Coronary artery (tissue), 2 donors: ENCODE measurements at regions not wholly inside any gene's neighbourhood (a gene's known extent, or its start where the extent isn't known, plus 50 kb on each side); places are given as distances from the start of the nearest gene placed in this dataset.

Experiments
- DNase-seq: peaks from one replicate; pipeline ENCODE4 v3.0.0-alpha.2; 2017; ENCODE audit warnings: low spot score
- H3K27ac ChIP-seq, 2 donors: fragments of 200-600 bp; sonication (generic); one replicate each; pipeline ENCODE4 v1.5.1; 2016 to 2019
- H3K4me3 ChIP-seq: fragments of 200-600 bp; sonication (generic); 2 replicates; pipeline ENCODE4 v1.5.1; 2016; ENCODE audit warnings: mild to moderate bottlenecking, moderate library complexity
- CTCF ChIP-seq: fragments of 200-600 bp; sonication (generic); IDR thresholded peaks from one replicate; pipeline ENCODE4 v1.5.1; 2019; ENCODE audit warnings: antibody characterized with exemption

- no peak for DNase-seq
- Histone ChIP-seq H3K27ac (no peak overlapping the region), H3K4me3 (no peak overlapping the region)
- no peak for TF ChIP-seq CTCF
Measured at GRCh38 chr12:92223481-92223880, 77.8 kb upstream of the BTG1 start.

GRCh38 chr12:92221656-92222315, 76.1 kb upstream of the BTG1 start:
- Histone ChIP-seq H3K4me3 (no peak overlapping the region), H3K27ac (no peak overlapping the region)
- DNase-seq, result no peak
- no peak for TF ChIP-seq CTCF

- H3K4me3 ChIP-seq, result no peak overlapping the region
- no peak for DNase-seq
- TF ChIP-seq CTCF, result no peak
- no peak overlapping the region for H3K27ac ChIP-seq
Measured at GRCh38 chr12:92218394-92219077, 72.9 kb upstream of the BTG1 start.

- TF ChIP-seq CTCF, result no peak
- H3K4me3 ChIP-seq, result no peak overlapping the region
- DNase-seq, result no peak
- no peak overlapping the region for H3K27ac ChIP-seq
Measured at GRCh38 chr12:92216092-92216491, 70.4 kb upstream of the BTG1 start.

GRCh38 chr12:92215358-92215757, 69.7 kb upstream of the BTG1 start:
- DNase-seq, result no peak
- no peak overlapping the region for H3K4me3 ChIP-seq
- no peak overlapping the region for H3K27ac ChIP-seq
- no peak for TF ChIP-seq CTCF

GRCh38 chr12:92213166-92213565, 67.5 kb upstream of the BTG1 start:
- TF ChIP-seq CTCF, result no peak
- DNase-seq, result no peak
- H3K27ac ChIP-seq, result no peak overlapping the region
- no peak overlapping the region for H3K4me3 ChIP-seq

- TF ChIP-seq CTCF, result no peak
- Histone ChIP-seq H3K27ac (no peak overlapping the region), H3K4me3 (no peak overlapping the region)
- no peak for DNase-seq
Measured at GRCh38 chr12:92210071-92210470, 64.4 kb upstream of the BTG1 start.
